Posterior cingulate gyrus (tissue), 11 donors: ENCODE measurements at regions not wholly inside any gene's neighbourhood (a gene's known extent, or its start where the extent isn't known, plus 50 kb on each side); places are given as distances from the start of the nearest gene placed in this dataset.
A peak's percentile ranks its signal among the peaks of the same experiment; 100 is the strongest.
"Not testable (repeated sequence)": the region's sequence is repeated elsewhere in the genome, so short reads cannot be mapped to it uniquely, and the experiment has no call there.

Source experiments
- DNase-seq, 10 donors: peaks; one replicate each; pipeline versions ENCODE4 v3.0.0 to v3.0.0-alpha.2; 2020 to 2021; ENCODE audit warnings: mixed read lengths in 3 of 10
- intact Hi-C: fragments of 100-400 bp; cut with DNase I; formaldehyde crosslinking; loops from one replicate; pipeline ENCODE4 v1.15.1; 2023

DNA sequence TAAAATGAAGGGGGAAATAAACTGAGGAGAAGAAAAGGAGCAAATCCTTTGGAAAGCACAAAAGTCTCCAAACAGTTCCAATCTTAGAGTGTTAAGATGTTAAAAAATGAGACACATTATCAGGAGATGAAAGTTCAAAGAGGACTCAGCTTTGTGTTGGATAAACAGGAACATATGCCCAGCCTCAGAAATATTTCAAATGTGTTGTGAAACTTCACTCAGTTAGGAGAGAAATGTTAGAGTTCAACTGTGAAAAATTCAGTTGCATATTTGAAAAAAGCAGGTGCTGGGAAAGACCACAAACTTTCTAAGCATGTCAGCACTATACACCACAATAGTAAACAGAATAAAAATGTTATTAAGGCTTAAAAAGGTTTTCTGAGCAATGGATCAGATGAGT lies 136.8 kb upstream of the PRKD1 start:
- intact Hi-C loops = no loop called here
- no peak for DNase-seq

- no peak for DNase-seq
- intact Hi-C loops = no loop called here
Observed at GRCh38 chr14:30069536-30069935, 141.9 kb upstream of the PRKD1 start.

DNA sequence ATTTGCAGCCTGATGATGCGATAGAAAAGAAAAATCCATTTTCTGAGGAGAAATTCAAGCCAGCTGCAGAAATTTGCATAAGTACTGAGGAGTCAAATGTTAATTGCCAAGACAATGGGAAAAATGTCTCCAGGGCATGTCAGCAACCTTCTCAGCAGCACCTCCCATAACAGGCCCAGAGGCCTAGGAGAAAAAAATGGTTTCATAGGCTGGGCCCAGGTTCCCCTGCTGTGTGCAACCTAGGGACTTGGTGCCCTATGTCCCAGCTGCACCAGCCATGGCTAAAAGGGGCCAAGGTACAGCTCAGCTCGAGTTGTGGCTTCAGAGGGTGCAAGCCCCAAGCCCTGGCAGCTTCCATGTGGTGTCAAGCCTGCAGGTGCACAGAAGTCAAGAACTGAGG lies 144.8 kb upstream of the PRKD1 start:
- DNase-seq = peak in 1 of 10 donors; percentile 26
- intact Hi-C loops = not testable (repeated sequence)

- intact Hi-C loops = no loop called here
- no peak for DNase-seq
Observed at GRCh38 chr14:30077946-30078345, 150.3 kb upstream of the PRKD1 start.

DNA sequence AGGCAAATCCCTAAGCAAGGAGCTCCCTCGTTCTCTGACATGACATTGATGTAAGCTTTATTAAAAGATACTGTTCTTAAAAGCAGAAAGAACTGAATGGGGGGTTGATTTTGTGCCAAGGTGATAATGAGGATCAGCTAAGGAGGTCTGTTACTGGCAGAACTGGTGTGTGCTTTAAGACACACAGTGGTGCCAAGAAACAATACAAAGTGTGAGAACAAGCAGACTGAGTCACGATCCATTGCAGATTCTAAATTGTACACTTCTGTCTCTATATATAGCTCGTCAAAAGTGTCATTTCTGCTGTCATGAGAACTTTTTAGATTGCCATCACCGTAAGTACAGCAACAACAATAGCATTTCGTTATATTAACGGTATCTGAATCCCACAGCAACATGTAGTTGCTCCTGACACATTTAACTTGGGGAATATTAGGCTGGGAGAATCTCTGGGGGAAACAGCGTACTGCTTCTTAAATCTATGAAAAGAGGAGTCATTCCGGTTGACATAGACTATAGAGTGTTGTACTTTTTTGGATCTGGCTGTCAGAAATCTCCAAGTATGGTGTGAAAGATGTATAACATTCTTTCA lies 151.3 kb upstream of the PRKD1 start:
- DNase-seq = no peak
- intact Hi-C loops = no loop called here

DNA sequence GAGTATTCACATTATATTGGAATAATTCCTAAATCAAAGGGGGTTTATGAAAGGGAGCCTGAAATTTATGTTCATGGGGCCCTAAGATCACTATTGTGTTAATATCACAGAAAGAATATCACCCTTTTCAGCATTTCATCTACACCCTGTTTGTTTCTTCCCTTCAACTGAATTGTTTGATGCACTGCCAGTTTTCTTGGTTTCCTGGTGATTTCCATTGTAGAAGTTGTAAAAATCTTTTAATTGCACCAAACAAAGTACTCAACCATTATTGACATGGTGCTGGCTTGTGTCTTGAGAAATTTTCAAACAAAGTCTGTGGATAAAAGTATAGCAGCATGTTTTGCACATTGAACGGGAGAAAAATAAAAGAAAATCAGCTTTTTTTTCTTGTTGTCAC lies 154.8 kb upstream of the PRKD1 start:
- DNase-seq = no peak
- intact Hi-C loops = no loop called here

DNA sequence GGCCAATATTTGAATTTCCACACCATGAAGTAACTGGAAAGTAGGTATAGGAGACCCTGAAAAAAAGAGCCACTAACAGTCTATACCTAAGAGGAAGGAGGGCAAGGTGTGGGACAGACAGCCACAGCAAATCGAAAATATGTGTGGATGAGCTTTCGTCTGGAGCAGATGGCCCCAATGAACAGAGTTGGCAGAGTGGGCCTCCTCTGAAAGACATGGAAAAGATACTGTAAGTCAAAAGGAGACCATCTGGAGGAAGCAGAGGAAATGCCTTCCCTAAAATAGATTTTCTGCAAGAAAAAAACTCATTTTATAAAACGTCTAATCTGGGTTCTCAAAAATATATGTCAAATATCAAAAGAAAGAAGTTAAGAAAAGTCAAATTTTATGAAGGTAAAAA lies 157.2 kb upstream of the PRKD1 start:
- DNase-seq = peak in 1 of 10 donors; percentile 21
- intact Hi-C loops = no loop called here

DNA sequence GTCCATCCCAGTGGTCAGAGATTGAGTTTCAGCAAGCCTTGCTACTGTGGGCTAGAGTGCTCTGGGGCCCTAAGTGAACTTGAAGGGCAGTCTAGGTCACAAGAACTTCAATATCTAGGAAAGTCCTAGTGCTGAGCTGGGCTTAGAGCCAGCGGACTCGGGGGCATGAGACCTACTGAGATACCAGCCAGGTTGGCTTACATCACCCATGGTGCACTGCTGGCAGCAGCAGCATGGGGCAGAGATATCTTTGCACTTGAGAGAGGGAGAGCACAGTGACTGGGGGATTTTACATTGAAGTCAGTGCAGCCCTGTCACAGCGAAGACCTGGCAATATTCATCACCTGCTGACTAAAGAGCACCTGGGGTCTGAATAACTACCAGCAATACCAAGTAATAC lies 158.3 kb upstream of the PRKD1 start:
- intact Hi-C loops = no loop called here
- DNase-seq = peak in 1 of 10 donors; percentile 18

- intact Hi-C loops = no loop called here
Observed at GRCh38 chr14:30088620-30089019, 161.0 kb upstream of the PRKD1 start.

DNA sequence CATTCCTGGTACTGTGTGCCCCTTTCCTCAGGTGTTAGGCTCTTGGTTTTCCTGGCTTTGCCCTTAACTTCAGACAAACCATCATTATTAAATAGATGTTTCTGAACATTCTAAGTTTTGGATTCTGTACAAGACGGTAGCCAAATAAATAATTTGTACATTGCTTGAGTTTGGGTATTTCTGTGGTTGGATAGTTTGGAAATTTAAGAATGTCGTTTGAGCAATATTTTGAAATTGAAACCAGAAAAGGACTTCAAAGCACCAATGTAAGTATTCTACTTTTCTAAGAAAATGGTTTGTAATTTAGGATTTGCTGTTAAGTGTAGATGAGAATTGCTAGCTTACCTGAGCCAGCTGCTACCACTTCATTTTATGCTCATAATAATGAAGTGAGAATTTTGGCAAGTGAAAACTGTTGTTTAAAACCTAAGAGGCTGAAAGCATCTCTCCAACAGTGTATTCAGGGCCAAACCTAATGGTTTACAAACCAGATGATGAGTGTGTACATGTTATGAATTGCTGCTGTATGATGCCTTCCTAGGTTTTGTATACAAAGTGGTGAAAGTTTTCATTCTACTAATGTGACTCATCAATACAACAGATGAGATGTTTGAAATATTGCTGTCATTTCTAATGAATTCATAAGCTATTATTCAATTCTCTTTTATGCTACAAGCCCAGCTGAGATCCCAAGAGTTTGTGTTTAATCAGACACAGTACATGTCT lies 181.5 kb upstream of the PRKD1 start:
- intact Hi-C loops = no loop called here
- DNase-seq = no peak

More at GRCh38 chr14:30088620-30089019, 161.0 kb upstream of the PRKD1 start:
- DNase-seq = no peak

DNA sequence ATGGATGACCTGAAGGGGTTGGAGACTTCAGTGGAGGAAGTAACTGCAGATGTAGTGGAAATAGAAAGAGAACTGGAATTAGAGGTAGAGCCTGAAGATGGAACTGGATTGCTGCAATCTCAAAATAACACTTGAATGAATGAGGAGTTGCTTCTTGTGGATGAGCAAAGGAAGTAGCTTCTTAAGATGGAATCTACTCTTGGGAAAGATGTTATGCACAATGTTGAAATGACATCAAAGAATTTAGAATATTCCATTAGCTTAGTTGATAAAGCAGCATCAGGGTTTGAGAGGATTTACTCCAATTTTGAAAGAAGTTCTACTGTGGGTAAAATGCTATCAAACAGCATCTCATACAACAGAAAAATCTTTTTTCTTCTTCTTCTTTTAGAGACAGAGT lies 186.4 kb upstream of the PRKD1 start:
- intact Hi-C loops = no loop called here
- DNase-seq = no peak

GRCh38 chr14:30115756-30116155 lies 188.1 kb upstream of the PRKD1 start:
- intact Hi-C loops = no loop called here
- no peak for DNase-seq

- DNase-seq = no peak
- intact Hi-C loops = no loop called here
Observed at GRCh38 chr14:30118992-30119640, 191.5 kb upstream of the PRKD1 start.

DNA sequence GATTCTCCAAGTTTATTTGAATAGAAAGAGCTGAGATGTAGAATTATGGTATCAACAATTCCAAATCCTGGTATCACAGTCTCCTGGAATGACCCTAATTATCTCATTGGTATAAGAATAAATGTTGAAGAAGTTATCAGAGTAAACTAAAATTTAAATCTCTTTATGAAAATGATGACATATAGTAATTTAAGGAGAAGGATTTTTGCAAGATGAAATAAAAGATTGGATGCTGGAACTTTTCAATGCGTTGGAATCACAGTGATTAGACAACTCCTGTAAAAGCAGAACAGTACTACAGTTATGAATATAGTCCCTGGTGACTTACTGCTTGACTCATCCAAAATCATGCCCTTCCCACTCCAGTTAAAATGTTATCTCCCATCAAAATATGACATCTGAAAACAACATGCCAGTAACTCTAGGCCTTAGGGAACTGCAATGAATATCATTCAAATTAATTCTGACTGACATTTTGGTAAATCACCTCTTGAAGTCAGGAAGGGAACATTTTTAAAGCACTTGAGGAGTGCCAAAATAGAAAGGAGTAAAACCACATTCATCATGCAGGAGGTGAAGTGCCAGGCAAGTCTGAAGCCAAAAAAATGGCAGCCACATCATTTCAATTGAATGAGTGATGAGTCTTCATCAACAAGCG lies 197.8 kb upstream of the PRKD1 start:
- DNase-seq = no peak
- intact Hi-C loops = no loop called here

DNA sequence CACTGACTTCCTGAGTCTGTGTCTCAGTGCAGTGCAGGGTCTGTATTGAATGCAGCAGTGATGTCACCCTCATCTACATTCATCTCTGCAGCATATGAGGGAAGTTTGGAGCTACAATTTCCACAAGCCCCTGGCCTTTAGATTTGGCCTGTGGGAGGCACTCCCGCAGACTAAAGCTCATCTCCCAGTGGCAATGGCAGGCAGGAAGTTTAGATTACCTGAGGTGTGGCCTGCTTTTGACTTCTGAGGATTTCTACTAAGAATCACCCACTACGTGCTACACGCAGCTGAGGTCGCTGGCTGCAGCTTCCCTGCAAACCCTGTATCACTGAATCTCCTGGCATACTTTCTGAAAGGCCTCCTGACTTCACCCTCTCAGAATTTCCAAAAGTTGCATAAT lies 202.2 kb upstream of the PRKD1 start:
- no peak for DNase-seq

GRCh38 chr14:30131581-30132097 lies 204.0 kb upstream of the PRKD1 start:
- no peak for DNase-seq
- intact Hi-C loops = no loop called here

More for the DNA sequence above, 202.2 kb upstream of the PRKD1 start:
- intact Hi-C loops = no loop called here

GRCh38 chr14:30132196-30132595 lies 204.5 kb upstream of the PRKD1 start:
- DNase-seq = no peak
- intact Hi-C loops = no loop called here

DNA sequence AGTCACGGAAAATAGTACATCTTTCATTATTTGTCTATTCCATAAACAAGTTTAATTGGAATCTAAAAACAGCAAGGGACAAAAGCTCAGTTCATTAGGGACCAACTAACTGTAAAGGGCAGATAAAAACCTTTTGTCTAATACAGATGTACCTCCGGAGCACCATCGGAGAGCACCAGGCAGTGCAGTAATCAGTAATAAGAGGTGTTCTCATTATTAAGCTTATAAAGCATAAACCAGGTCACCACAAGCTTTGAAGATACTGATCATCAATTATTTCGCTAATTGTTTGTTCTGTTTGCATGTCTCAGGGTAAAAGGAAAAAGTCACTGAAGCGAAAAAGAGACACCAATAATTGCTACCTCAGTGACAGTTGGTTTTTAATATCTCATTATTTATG lies 207.3 kb upstream of the PRKD1 start:
- intact Hi-C loops = no loop called here
- no peak for DNase-seq

GRCh38 chr14:30138567-30138966 lies 210.9 kb upstream of the PRKD1 start:
- no peak for DNase-seq

GRCh38 chr14:30142216-30142615 lies 214.6 kb upstream of the PRKD1 start:
- DNase-seq = no peak
- intact Hi-C loops = no loop called here

More at GRCh38 chr14:30138567-30138966, 210.9 kb upstream of the PRKD1 start:
- intact Hi-C loops = no loop called here

- DNase-seq = no peak
- intact Hi-C loops = no loop called here
Observed at GRCh38 chr14:30143627-30144026, 216.0 kb upstream of the PRKD1 start.
